Memory B cell (primary cell): ENCODE measurements at regions not wholly inside any gene's neighbourhood (a gene's known extent, or its start where the extent isn't known, plus 50 kb on each side); places are given as distances from the start of the nearest gene placed in this dataset.

Experiments used
- ATAC-seq: fragments of 150-1000 bp; cut with Tn5 transposase; 2 replicates; pipeline ENCODE4 v1.10.0; 2021; ENCODE audit warnings: low read depth, mild to moderate bottlenecking, moderate library complexity
- DNase-seq, 2 donors: peaks; one replicate each; pipeline ENCODE4 v3.0.0; 2022; ENCODE audit warnings: low spot score in 2 of 2
- H3K27ac Mint-ChIP-seq: one replicate; pipeline ENCODE4 v1.8.0; 2022; ENCODE audit warnings: mild to moderate bottlenecking, moderate library complexity, mixed read lengths
- H3K27me3 Mint-ChIP-seq: one replicate; pipeline ENCODE4 v1.8.0; 2022; ENCODE audit warnings: mixed read lengths
- H3K36me3 Mint-ChIP-seq: one replicate; pipeline ENCODE4 v1.8.0; 2022; ENCODE audit warnings: mild to moderate bottlenecking, mixed read lengths
- H3K4me1 Mint-ChIP-seq: one replicate; pipeline ENCODE4 v1.8.0; 2022; ENCODE audit warnings: mixed read lengths
- H3K4me3 Mint-ChIP-seq: one replicate; pipeline ENCODE4 v1.8.0; 2022; ENCODE audit warnings: mild to moderate bottlenecking, moderate library complexity, mixed read lengths
- H3K9me3 Mint-ChIP-seq: one replicate; pipeline ENCODE4 v1.8.0; 2022; ENCODE audit warnings: mixed read lengths

- H3K27me3 Mint-ChIP-seq, result peaks cover 10% of the 10 kb centered on the region
- no peaks in the 10 kb centered on the region for H3K4me1 Mint-ChIP-seq
- no peaks in the 10 kb centered on the region for H3K36me3 Mint-ChIP-seq
- no peak overlapping the region for H3K4me3 Mint-ChIP-seq
- no peak overlapping the region for H3K27ac Mint-ChIP-seq
- ATAC-seq (no peak), DNase-seq (no peak)
- H3K9me3 Mint-ChIP-seq, result peaks cover 5% of the 10 kb centered on the region
Measured at GRCh38 chr6:169851641-169852503, 100.5 kb downstream of the ERMARD start.

DNA sequence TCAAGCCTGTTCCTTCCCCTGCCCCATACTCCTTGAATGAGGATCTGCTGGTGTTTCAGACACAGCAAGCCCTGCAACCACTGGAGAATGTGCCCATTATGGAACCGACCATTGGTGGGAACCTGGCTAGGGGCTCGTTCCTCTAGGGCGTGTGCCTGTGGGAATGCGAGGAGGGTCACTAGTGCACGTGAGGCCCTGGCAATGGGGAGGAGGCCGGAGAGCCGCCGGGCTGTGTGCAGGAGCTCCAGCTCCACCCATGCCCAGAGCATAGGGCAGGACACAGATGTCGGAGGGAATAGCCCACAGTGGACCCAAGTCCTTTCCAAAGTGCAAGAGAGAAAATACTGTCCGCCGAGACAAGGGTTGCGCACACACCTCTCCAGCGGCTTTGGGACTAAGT is 99.3 kb downstream of the ERMARD start:
- Mint-ChIP-seq H3K4me3 (no peak overlapping the region), H3K27ac (no peak overlapping the region), H3K4me1 (no peaks in the 10 kb centered on the region), H3K36me3 (no peaks in the 10 kb centered on the region), H3K9me3 (peaks cover 5% of the 10 kb centered on the region), H3K27me3 (peaks cover 12% of the 10 kb centered on the region)
- DNase-seq (no peak), ATAC-seq (no peak)

GRCh38 chr6:169850154-169850553 is 98.7 kb downstream of the ERMARD start:
- Mint-ChIP-seq H3K27me3 (peaks cover 12% of the 10 kb centered on the region), H3K4me3 (no peak overlapping the region), H3K27ac (no peak overlapping the region), H3K36me3 (no peaks in the 10 kb centered on the region), H3K4me1 (peaks cover 2% of the 10 kb centered on the region), H3K9me3 (peaks cover 5% of the 10 kb centered on the region)
- ATAC-seq, result no peak
- DNase-seq, result no peak

DNA sequence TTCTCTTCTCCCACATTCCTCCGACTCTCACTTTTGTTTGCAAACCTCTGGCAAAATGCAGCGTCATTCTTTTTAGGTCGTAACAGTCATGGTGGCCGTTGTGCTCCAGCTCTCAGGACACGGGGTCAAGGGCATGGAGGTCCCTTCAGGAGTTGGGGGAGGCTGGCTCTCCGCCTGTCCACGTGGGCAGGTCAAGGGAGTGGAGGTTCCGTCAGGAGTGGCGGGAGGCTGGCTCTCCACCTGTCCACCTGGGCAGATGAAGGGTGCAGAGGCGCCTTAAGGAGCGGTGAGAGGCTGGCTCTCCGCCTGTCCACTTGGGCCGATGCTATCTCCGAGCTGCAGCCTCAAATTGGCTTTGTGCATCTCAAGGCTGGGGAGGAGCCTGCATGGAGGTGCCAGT is 98.0 kb downstream of the ERMARD start:
- Mint-ChIP-seq H3K27me3 (peaks cover 13% of the 10 kb centered on the region), H3K27ac (no peak overlapping the region), H3K4me3 (no peak overlapping the region), H3K36me3 (no peaks in the 10 kb centered on the region), H3K9me3 (peaks cover 5% of the 10 kb centered on the region), H3K4me1 (peaks cover 4% of the 10 kb centered on the region)
- DNase-seq (no peak), ATAC-seq (no peak)

DNA sequence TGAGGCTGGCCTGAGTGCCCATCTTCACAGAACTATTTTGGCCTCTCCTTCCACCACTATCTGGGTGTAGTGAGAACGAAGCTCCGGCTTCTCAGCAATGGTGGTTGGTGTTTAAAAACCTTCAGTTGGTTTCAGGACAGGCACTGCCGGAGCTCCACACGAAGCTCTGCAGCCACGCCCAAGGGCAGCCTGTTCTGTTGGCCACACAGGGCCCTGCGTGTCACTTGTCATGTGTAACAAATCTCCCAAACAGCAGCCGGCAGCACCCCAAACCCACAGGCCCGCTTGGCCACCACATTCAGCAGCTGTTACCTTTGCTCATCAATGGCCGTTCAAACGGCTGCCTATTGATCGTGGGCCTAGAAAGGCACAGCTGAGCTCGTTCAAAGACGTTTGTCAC is 97.5 kb downstream of the ERMARD start:
- Mint-ChIP-seq H3K4me3 (no peak overlapping the region), H3K9me3 (peaks cover 5% of the 10 kb centered on the region), H3K36me3 (no peaks in the 10 kb centered on the region), H3K27ac (no peak overlapping the region), H3K4me1 (peaks cover 6% of the 10 kb centered on the region), H3K27me3 (peaks cover 14% of the 10 kb centered on the region)
- no peak for ATAC-seq
- DNase-seq, result no peak

GRCh38 chr6:169847901-169848311 is 96.5 kb downstream of the ERMARD start:
- Mint-ChIP-seq H3K4me1 (peaks cover 6% of the 10 kb centered on the region), H3K27ac (no peak overlapping the region), H3K4me3 (no peak overlapping the region), H3K9me3 (peaks cover 2% of the 10 kb centered on the region), H3K36me3 (no peaks in the 10 kb centered on the region), H3K27me3 (peaks cover 14% of the 10 kb centered on the region)
- ATAC-seq (no peak), DNase-seq (no peak)

DNA sequence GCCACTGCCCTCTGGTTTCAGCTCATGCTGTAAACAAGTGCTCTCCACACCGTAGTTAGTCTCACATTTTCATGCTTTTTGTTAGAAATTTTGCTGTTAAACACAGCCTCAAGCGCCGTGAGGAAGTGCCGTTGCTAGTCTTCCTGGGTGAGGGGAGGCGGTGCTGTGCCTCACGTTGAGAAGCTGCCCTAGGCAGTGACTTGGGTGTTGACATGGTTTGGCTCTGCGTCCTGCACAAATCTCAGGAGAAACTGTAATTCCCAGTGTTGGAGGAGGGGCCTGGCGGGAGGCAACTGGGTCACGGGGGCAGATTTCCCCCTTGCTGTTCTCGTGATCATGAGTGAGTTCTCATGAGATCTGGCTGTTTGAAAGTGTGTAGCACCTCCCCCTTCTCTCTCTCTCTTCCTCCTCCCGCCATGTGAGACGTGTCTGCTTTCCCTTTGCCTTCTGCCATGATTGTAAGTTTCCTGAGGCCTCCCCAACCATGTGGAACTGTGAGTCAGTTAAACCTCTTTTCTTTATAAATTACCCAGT is 95.8 kb downstream of the ERMARD start:
- Mint-ChIP-seq H3K9me3 (no peaks in the 10 kb centered on the region), H3K27me3 (peaks cover 14% of the 10 kb centered on the region), H3K36me3 (no peaks in the 10 kb centered on the region), H3K4me3 (no peak overlapping the region), H3K27ac (no peak overlapping the region), H3K4me1 (peaks cover 6% of the 10 kb centered on the region)
- DNase-seq (no peak), ATAC-seq (no peak)

DNA sequence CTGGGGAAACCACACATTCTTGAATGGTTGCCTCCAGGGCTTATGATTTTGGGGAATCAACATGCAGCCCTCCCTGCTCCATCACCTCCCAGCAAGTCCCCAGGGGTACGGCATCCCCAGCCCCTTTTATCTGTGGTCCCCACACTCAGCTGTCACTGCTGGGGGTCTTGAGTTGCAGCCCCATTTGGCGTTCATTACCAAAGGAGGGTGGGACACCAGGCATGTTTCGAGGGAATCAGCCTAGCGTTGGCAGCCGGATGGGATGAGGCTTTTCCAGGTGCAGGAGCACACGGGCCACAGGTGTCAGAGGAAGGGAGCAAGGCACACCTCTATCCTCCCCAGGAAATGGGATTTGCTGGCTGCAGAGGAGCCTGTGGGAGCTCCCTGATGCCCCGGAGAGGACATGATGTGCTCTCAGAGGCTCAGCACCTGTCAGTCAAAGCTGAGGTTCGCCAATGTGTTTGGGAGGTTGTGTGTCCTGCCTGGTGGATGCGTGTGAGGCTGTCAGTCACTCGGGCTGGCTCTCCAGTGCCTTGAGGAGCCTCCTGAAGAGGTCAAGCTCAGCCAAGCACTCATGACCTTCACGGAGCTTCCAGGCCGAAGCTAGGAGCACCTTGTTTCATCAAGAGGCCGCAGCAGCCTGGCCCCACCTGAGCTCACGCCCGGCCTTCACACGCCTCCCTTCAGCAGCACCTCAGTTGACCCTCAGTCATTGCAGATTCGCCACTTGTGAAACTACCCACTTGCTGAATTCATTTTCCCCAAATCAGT is 95.0 kb downstream of the ERMARD start:
- H3K27me3 Mint-ChIP-seq, result peaks cover 14% of the 10 kb centered on the region
- no peak overlapping the region for H3K4me3 Mint-ChIP-seq
- H3K27ac Mint-ChIP-seq, result no peak overlapping the region
- DNase-seq (no peak), ATAC-seq (no peak)
- H3K9me3 Mint-ChIP-seq, result no peaks in the 10 kb centered on the region
- H3K36me3 Mint-ChIP-seq, result no peaks in the 10 kb centered on the region
- H3K4me1 Mint-ChIP-seq, result peaks cover 6% of the 10 kb centered on the region

- ATAC-seq, result no peak
- peaks cover 13% of the 10 kb centered on the region for H3K27me3 Mint-ChIP-seq
Measured at GRCh38 chr6:169845426-169846285, 94.2 kb downstream of the ERMARD start.

GRCh38 chr6:169844946-169845345 is 93.5 kb downstream of the ERMARD start:
- ATAC-seq (no peak), DNase-seq (no peak)
- Mint-ChIP-seq H3K4me1 (peaks cover 9% of the 10 kb centered on the region), H3K27me3 (peaks cover 7% of the 10 kb centered on the region), H3K36me3 (no peaks in the 10 kb centered on the region), H3K4me3 (no peak overlapping the region), H3K27ac (no peak overlapping the region), H3K9me3 (peaks cover 4% of the 10 kb centered on the region)

More at GRCh38 chr6:169845426-169846285, 94.2 kb downstream of the ERMARD start:
- Mint-ChIP-seq H3K4me1 (peaks cover 6% of the 10 kb centered on the region), H3K27ac (no peak overlapping the region), H3K4me3 (no peak overlapping the region), H3K36me3 (no peaks in the 10 kb centered on the region), H3K9me3 (no peaks in the 10 kb centered on the region)
- no peak for DNase-seq

DNA sequence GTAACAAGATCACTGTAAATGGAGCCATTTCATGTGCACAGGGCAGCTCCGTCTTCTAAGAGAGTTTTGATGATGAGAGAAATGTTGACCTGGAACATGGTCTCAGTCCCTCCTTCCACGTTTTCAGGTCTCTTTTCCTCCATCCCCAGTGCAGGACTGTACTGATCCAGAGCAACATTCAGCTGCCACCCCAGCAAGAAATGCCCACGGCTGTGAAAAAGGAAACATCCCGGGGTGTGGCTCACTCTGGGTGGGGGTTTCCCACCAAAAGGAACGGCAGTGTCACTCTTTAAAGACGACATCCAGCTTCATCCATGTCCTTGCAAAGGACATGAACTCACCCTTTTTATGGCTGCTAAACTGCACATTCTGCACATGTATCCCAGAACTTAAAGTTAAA is 92.6 kb downstream of the ERMARD start:
- ATAC-seq (no peak), DNase-seq (no peak)
- Mint-ChIP-seq H3K4me3 (no peak overlapping the region), H3K27ac (peak overlapping the region; percentile 18), H3K9me3 (peaks cover 4% of the 10 kb centered on the region), H3K4me1 (peaks cover 9% of the 10 kb centered on the region), H3K36me3 (no peaks in the 10 kb centered on the region), H3K27me3 (peaks cover 5% of the 10 kb centered on the region)

DNA sequence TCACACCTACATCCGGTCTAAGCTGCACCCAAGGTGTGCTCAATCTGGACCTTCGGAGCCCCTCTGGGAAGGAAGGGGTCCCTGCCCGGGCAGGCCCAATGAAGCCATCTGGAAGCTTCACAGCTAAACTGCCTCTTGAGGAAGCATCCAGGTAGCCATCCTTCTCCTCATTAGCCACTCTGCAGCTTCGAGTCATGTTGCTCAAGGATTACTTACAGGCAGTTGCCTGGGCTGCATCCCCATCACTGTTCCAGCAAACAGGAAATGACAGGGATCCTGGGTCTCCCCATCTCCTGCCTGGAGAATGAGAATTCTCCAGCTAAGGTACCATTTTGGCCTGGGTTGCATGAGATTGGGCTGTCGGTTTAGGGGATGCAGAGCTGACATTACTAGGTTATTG is 91.7 kb downstream of the ERMARD start:
- DNase-seq (no peak), ATAC-seq (no peak)
- no peaks in the 10 kb centered on the region for H3K36me3 Mint-ChIP-seq
- H3K4me3 Mint-ChIP-seq, result no peak overlapping the region
- H3K27me3 Mint-ChIP-seq, result peaks cover 8% of the 10 kb centered on the region
- peaks cover 4% of the 10 kb centered on the region for H3K9me3 Mint-ChIP-seq
- H3K27ac Mint-ChIP-seq, result no peak overlapping the region
- peaks cover 9% of the 10 kb centered on the region for H3K4me1 Mint-ChIP-seq

DNA sequence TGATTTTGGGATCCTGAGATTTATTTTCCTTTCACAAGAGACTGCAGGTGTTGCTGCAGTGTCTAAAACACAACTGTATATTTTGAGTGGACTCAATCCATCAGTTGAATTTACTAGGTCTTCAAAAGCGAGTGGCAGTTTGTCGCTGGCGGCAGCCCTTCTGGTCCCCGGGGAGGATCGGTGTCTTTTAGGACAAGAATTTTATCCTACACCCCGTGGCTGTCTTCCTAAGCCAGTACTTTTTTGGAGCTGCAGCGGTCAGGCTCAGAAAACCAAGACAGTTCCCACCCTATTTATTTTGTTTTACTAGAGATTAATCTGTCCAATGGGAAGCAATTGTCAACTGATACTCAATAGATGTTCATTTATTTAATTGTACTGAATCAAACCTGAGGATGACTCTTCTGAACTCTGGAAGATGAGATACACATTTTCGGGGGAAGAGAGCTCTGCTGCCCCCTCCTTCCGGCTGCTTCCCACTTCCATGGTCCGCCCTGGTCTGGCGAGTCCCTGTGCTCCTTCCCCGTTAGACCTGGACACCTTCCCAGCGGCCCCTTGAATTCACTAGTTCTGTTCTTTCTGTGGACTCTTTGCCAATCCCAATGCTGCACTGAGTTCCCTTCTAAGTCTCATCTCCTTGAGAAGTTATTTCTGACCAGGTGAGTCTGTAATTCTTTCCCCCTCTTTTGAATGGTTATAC is 90.6 kb downstream of the ERMARD start:
- ATAC-seq (no peak), DNase-seq (no peak)
- Mint-ChIP-seq H3K27me3 (peaks cover 8% of the 10 kb centered on the region), H3K27ac (no peak overlapping the region), H3K9me3 (peaks cover 4% of the 10 kb centered on the region), H3K4me3 (no peak overlapping the region), H3K4me1 (peaks cover 9% of the 10 kb centered on the region), H3K36me3 (no peaks in the 10 kb centered on the region)
